Globus pallidus (tissue), 1 donor: ENCODE measurements at regions not wholly inside any gene's neighbourhood (a gene's known extent, or its start where the extent isn't known, plus 50 kb on each side); places are given as distances from the start of the nearest gene placed in this dataset.

ENCODE experiments used
- DNase-seq: peaks from one replicate; pipeline ENCODE4 v3.0.0-alpha.2; 2015; ENCODE audit warnings: low spot score

- DNase-seq, result no peak
These were observed 367.2 kb downstream of the TMEM232 start for GRCh38 chr5:110359221-110359620.

- no peak for DNase-seq
These were observed 365.0 kb downstream of the TMEM232 start for GRCh38 chr5:110361471-110361870.

- DNase-seq, result no peak
These were observed 364.2 kb downstream of the TMEM232 start for GRCh38 chr5:110362261-110362660.

GRCh38 chr5:110366716-110367115, 359.8 kb downstream of the TMEM232 start:
- no peak for DNase-seq
